GM19239 (cell line): ENCODE measurements at regions not wholly inside any gene's neighbourhood (a gene's known extent, or its start where the extent isn't known, plus 50 kb on each side); places are given as distances from the start of the nearest gene placed in this dataset.

Experiments
- DNase-seq: peaks from one replicate; pipeline ENCODE4 v3.0.0; 2011; ENCODE audit warnings: low spot score; ENCODE audit not compliant: insufficient read length
- FAIRE-seq: peaks from 2 replicates; lab custom pipeline; 2011; peaks lifted over from hg19 to GRCh38; lab: Jason Lieb, UNC

GRCh38 chr3:77943598-77943997 is 903.7 kb downstream of the ROBO2 start:
- FAIRE-seq (no peak), DNase-seq (no peak)

DNA sequence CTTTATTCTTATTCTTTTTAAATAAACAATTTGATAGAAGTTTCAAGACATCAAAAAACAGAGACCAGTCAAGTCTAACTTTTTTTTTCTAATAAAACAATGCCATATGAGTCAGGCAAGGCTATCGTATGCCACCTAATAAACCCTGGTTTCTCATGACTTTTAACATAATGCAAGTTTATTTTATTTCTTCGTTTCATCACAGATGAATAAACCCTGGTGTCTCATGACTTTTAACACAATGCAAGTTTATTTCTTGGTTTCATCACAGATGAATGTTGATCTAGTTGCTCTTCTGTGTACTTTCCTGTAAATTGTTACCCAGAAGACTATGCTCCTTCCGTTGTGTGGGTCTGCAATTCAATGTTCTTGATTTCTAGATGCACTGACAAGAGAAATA is 905.4 kb downstream of the ROBO2 start:
- DNase-seq (no peak), FAIRE-seq (no peak)

- DNase-seq = no peak
- no peak for FAIRE-seq
Observed at GRCh38 chr3:77947671-77948070, 907.8 kb downstream of the ROBO2 start.

GRCh38 chr3:77967621-77968020 is 927.7 kb downstream of the ROBO2 start:
- DNase-seq (no peak), FAIRE-seq (no peak)

DNA sequence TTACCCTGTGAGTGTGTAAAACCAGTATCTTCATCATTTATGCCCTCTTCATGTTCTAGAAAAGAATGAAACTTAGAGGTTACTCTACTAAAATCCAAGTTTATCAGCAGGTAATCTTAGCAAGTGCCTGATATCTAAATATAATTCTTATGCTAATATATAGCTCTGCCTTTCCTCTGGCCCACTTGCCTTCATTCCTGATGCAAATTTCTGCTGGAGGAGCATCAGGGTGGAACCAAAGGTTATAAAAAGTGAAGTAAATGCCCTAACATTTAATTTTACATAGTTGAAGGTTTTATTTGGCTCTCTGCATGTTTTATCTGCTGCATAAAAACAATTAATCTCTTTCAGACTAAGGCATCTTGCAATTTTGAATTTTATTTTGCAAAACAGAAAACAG is 936.2 kb downstream of the ROBO2 start:
- DNase-seq (no peak), FAIRE-seq (no peak)

DNA sequence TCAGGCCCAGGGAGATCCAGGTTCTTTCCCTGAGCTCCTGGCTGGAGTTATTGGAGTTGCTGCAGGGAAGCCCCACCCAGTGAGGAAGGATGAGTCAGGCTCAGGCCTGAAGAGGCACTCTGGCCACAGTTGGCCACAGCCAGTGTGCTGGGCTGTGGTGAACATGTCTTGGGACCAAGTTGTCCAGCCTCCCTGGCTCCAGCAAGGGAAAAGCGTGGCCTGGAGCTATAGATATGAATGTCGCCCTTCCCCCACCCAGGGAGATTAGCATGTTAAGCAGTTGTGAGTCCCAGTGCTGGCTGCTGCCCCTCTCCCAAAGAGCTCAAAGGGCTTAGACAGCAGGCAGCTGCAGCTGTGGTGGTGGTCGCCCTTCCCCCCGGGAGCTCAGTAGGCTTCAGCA is 963.2 kb downstream of the ROBO2 start:
- FAIRE-seq (no peak), DNase-seq (no peak)

DNA sequence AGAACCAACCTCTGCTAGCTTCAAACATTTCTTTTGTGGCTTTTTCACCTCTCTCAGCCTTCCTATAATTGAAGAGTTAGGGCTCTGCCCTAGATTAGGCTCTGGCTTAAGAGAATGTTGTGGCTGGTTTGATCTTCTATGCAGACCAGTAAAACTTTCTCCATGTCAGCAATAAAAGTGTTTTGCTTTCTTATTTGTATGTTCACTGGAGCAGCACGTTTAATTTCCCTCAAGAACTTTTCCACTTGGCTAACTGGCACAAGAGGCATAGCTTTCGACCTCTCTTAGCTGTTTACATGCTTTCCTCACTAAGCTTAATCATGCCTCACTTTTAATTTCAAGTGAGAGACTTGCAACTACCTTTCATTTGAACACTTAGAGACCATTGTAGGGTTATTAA is 964.7 kb downstream of the ROBO2 start:
- DNase-seq = no peak
- no peak for FAIRE-seq

GRCh38 chr3:78013653-78014052 is 973.8 kb downstream of the ROBO2 start:
- DNase-seq (no peak), FAIRE-seq (no peak)

DNA sequence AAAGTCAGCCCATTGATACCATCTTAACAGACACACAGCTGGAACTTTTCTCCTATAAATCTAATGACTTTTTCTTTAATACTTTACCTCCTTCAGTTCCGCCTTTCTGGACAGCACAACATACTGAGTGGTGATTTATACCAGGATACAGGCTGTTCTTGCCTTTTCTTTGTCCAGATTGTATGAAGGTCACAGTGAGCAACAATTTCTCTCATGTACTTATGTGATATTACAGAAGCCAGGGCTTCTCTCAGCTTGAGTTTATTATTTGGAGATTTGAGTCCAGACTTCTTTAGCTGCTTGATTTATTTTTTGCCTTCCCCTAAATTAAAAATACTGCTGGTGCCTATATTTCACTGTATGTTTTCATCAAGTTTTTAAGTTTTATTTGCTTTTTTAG is 976.0 kb downstream of the ROBO2 start:
- FAIRE-seq (no peak), DNase-seq (no peak)

DNA sequence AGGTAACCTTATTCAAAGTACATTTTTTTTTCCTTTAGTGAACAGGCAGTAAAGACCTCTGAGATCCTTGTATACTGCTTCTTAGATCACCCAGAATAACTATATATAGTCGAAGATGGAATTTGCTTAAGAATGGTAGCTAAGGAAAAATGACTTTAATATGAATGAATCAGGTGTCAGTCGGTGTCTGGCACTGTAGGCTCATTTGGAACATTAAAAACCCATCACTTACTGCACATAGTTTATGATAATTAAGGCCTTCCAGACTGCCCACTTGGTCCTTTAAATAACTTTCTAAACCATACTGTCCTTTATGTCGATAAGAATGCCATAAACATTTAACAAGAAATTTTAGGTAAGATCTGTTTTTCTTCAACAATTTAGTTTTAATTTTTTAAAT is 981.8 kb downstream of the ROBO2 start:
- no peak for FAIRE-seq
- no peak for DNase-seq

GRCh38 chr3:78022232-78022631 is 982.3 kb downstream of the ROBO2 start:
- FAIRE-seq (no peak), DNase-seq (no peak)

- no peak for FAIRE-seq
- no peak for DNase-seq
Observed at GRCh38 chr3:78023257-78023656, 983.4 kb downstream of the ROBO2 start.

- DNase-seq = no peak
- no peak for FAIRE-seq
Observed at GRCh38 chr3:78025916-78026315, 986.0 kb downstream of the ROBO2 start.

DNA sequence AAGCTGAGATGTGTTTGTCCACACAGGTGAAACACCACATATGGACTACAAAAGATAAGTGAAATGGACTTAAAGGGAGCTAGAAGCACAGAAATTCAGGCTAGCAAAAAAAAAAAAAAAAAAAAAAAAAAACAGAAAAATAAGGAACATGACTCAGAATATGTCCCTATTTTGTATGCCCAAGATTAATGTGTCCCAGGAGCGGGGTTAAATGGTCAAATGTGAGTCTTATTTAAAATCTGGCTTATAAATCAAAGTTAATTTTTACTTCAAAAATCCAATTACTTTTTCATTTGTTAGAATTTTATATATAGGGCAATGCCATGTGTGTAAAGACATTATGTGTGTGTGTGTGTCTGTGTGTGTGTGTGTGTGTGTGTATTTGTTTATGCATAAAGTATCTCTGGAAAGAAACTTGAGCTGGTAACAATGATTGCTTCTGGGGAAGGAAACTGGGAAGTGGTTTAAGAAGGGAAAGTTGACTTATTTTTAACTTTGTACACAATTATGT is 986.5 kb downstream of the ROBO2 start:
- DNase-seq (no peak), FAIRE-seq (no peak)

DNA sequence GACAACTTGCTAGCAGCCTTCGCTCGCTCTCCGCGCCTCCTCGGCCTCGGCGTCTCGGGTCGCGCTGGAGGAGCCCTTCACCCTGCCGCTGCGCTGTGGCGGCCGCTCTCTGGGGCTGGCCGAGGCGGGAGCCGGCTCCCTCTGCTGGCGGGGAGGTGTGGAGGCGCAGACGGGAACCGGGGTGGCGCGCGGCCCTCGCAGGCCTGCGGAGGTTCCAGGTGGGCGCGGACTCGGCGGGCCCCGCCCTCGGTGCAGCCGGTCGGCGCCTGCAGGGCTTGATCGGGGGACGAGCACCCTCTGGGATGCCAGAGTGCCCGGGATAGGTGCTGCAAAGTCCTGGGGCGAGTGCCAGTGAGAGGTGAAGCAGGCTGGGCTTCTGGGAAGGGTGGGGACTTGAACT is 989.9 kb downstream of the ROBO2 start:
- no peak for DNase-seq
- no peak for FAIRE-seq

GRCh38 chr3:78035131-78035641 is 995.3 kb downstream of the ROBO2 start:
- FAIRE-seq (no peak), DNase-seq (no peak)

GRCh38 chr3:78041486-78041885 is 1001.6 kb downstream of the ROBO2 start:
- FAIRE-seq (no peak), DNase-seq (no peak)

- no peak for FAIRE-seq
Observed at GRCh38 chr3:78046566-78046965, 1006.7 kb downstream of the ROBO2 start.

GRCh38 chr3:78048698-78049097 is 1008.8 kb downstream of the ROBO2 start:
- DNase-seq = no peak
- no peak for FAIRE-seq

More at GRCh38 chr3:78046566-78046965, 1006.7 kb downstream of the ROBO2 start:
- DNase-seq = no peak

GRCh38 chr3:78049521-78049920 is 1009.6 kb downstream of the ROBO2 start:
- DNase-seq = no peak
- no peak for FAIRE-seq

DNA sequence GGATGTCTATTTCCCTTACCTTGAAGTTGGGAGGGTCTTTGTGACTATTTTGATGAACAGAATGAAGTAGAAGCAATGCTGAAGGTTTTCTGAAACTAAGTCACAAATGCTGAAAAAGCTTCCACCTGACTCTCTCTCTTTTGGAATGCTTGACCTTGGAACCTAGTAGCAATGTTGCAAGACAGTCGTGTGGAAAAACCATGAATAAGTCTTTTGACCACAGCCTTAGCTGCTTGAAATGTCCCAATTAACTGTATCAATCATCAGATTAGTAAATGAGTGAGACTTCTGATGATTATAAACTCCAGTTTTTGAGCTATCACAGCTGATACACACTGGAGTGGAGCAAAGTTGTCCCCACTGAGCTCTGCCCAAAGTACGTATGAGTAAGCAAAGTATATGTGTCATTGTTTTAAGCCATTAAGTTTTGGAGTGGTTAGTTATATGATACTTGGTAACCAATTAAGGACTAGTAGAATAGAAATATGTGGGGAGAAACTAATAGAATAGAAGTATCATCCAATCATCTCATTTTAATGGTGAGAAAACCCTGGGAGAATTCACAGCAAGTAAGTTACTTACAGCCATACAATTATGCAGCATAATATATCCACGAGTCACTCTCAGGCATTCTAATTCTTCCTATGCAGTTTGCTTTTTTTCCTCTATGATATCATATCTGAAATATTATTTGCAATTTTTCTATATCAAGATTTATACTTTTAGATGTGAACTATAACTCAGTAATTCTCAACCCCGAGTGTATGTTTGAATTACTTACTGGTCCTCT is 1010.6 kb downstream of the ROBO2 start:
- DNase-seq = no peak
- FAIRE-seq = no peak

GRCh38 chr3:78052746-78053145 is 1012.8 kb downstream of the ROBO2 start:
- FAIRE-seq = no peak
- DNase-seq = no peak
